GM21390 (cell line): ENCODE measurements at regions not wholly inside any gene's neighbourhood (a gene's known extent, or its start where the extent isn't known, plus 50 kb on each side); places are given as distances from the start of the nearest gene placed in this dataset.
"Not testable (repeated sequence)": the region's sequence is repeated elsewhere in the genome, so short reads cannot be mapped to it uniquely, and the experiment has no call there.

Source experiments
- ATAC-seq: cut with Tn5 transposase; IDR thresholded peaks from one replicate; pipeline ENCODE4 v1.9.1; 2021; ENCODE audit not compliant: unreplicated experiment

DNA sequence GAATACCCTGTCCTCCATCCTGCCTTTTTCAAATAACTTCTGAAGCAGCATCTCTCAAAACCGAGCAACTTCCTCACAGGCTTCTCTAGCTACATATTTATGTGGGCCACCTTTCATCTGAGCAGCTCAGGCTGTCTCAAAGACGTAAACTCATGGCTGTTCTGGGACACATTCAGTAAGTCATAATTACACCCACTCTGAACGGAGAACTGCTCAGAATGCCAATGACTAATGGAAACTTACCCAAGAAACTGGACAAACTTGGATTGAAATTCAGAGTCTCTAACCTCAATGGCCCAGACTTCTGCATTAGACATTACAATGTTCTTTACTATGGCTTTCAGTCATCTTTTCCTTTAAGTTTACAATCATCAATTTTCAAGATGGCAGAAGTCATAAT is 145.2 kb downstream of the RAD51AP2 start:
- no peak for ATAC-seq

DNA sequence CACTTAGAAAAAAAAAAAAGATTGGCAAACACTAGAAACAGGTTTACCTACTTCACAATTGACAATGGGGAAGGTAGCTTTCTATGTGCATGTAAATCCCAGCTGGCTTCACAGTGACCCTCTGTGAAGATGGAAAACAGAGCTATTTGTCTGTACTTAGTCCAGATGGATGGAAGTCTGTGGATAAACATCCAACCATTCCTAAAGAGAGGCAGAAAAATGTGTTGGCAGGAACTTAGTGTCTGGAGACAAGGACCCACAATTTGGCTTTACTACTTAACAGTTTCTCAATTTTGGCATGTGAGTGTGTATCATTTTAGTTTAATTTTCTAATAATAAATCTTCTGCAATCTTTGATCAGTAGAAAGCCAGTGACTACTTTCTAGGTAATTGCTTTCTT is 154.4 kb downstream of the RAD51AP2 start:
- no peak for ATAC-seq

DNA sequence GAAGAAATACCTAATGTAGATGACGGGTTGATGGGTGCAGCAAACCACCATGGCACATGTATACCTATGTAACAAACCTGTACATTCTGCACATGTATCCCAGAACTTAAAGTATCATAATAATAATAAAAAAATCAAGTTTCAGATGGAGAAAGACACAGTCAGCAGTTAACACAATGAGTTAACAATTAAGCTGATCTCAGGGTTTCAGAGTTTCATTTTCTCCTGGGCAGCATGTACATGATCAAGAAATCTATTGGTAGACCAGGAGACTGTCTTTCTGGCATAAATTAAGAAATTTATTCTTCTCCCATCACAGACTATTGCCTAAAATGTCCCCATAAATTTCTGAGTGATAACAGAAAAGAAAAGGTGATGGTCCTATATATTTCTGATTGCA is 155.3 kb downstream of the RAD51AP2 start:
- ATAC-seq, result no peak

DNA sequence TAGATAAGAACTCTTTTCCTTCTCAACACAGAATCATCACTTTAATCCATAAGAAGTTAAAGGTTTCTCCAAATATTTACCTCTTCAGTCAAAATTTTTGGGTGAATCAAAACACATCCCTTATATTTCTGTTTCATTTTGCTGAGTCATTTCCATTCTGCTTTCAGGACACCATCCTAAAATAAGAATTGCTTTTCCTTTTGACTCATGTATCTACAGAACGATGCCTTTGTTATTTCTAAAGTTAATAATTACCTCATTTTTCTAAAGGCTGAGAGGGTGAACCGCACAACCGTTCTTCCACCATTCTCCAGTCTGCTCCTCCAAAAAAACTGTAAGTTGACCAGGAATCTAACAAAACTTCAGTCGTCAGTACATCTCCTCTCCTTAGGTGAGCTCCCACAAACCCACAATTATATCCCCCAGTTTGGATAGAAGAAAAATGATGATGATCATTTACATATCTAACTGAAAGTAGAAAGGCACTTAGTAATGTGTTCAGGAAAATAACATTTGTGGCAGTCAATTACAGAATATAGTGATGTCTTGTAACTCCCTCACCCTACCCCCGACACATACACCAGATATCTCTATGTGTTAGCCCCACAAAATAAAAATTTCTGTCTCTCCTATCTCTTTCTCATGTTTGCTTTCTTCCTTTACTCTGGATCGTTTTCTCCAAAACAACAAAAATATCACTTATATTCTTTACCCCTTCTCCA is 162.5 kb downstream of the RAD51AP2 start:
- ATAC-seq, result peak; percentile 90

DNA sequence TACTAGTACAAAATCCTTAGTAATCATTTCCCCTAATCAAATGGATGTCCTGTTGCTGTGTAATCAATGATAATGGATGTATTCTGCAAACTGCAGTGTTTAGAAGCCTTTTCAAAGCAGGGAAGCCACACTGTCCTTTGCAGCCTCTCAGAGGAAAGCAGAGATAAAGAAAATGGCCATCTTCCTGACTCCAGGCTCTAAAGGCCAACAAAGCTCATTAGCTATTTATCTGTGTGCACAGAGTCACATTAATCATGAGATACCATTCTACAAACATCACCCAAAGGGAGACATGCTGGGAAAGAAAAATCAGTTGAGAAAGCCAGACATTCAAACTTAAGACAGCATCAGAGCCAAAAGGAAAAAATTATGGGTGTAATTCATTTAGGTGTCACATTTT is 165.0 kb downstream of the RAD51AP2 start:
- no peak for ATAC-seq

DNA sequence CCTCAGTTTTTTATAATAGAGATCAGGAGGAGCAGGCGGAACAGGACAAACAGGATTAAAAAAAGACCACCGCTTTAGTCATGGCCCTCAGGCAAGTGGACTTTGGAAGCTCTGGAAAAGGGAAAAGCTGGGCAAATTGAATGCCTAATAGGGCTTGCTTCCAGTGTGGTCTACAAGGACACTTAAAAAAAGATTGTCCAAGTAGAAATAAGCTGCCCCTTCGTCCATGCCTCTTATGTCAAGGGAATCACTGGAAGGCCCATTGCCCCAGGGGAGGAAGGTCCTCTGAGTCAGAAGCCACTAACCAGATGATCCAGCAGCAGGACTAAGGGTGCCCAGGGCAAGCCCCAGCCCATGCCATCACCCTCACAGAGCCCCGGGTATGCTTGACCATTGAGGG is 175.5 kb downstream of the RAD51AP2 start:
- not testable (repeated sequence) for ATAC-seq

DNA sequence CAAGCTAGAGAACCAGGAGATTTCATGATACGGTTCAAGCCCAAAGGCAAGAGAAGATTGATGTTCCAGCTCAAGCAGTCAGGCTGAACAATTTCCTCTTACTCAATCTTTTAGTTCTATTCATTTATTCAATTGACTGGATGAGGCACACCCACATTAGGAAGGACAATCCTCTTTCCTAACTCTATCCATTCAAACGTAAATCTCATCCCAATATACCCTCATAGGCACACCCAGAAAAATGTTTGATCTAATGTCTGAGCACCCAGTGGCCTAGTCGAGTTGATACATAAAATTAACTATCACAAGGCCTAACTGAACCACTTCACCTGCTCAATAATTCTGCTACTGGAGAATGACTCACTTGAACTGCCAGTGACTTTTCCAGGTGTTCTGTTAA is 180.7 kb downstream of the RAD51AP2 start:
- ATAC-seq, result no peak

DNA sequence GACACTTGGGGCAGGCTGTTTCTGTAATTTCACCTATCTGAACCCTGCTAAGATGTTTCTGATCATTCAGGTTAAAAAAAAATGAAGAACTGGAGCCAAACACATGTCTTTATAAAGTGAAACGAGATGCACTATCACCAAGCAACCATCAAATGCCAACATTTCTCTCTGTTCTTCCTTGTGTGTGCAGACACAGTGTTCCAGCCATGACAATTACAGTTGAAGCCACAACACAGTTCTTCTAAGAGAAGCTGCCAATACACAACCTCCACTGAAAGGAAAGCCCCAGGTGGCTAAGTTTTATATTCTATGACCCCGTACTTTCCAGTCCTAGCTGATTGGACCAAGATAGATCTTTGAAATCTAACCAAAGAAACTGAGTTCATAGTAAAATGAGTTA is 181.8 kb downstream of the RAD51AP2 start:
- no peak for ATAC-seq

DNA sequence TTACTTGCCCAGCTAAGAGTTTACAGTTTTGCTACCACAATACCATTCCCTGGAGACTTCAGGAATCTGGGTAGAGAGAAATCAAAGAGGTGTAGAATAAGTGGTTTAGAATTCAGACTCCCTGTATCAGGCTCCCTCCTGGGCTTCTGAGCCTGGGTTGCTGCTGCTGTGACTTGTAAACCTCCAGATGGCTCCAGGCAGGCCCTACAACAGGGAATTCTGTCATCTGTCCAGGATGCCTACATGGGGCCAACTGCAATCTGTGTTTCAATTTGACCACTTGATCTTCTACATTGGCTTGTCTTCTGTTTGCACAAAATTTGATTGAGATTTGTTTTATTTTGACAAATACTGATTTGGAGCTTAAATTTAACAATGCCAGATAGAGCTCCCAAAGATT is 183.9 kb downstream of the RAD51AP2 start:
- no peak for ATAC-seq

DNA sequence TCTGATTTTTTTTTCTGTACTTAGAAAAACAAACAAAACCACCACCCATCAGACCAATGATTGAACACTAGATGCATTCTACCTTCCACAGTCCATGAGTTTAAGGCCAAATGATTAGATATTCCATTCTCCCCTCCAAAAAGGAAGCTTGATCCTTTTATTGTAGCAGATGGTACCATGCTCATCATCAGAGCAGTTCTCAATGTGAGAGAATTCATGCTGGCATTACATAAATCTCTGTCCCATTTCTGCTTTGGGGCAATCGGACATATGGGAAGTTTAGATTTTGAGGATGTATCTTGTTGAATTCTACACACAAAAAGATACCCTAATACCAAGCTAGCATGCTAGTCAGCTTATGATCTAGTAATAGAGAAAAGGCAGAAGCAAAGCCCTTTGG is 186.6 kb downstream of the RAD51AP2 start:
- ATAC-seq, result no peak

DNA sequence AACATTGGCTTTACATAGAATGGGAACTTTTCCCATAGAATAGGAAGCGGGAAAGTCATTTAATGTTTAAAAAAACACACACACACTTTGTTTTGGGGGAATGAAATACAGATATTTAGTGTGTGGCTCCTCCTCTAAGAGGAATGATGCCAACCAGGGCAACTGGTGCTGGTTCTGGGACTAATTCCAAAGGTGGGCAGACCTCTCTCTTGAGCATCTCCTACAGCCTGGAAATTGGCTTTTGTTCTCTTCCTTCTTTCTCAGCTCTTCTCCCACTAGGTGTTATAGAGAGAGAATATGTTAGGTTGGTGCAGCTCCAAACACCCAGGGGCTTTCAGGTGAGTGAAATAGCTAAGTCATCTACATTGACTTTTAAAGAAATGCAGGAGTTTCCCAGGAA is 190.1 kb downstream of the RAD51AP2 start:
- no peak for ATAC-seq

DNA sequence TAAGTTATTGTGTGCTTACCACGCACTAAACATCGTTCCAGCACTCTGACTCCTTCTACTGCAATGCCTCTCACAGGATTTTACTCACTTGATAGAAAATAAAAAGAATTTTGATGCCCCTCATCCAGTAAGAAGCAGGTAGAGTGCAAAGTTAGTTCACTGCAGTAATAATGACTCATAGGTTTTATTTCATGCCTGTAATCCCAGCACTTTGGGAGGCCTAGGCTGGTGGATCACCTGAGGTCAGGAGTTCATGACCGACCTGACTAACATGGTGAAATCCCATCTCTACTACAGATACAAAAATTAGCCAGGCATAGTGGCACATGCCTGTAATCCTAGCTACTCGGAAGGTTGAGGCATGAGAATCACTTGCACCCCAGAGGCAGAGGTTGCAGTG is 190.6 kb downstream of the RAD51AP2 start:
- no peak for ATAC-seq

DNA sequence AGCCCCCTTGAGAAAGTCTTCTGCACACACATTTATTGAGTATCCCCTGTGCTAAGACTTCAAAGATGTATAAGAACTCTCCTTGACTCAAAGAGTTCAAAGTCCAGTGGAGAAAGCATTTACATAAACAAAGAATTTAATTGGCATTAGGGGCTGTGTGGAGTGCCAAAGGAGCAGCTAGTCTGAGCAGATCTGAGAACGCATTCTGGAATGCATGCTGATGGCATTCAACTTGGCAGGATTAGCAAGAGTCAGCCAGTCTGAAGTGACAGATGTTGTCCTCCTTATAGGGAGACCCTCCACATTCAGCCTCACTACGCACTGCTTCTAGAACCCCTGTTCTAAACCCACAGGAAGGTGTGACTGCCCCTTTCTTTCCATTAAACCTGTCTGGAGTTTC is 191.5 kb downstream of the RAD51AP2 start:
- no peak for ATAC-seq

DNA sequence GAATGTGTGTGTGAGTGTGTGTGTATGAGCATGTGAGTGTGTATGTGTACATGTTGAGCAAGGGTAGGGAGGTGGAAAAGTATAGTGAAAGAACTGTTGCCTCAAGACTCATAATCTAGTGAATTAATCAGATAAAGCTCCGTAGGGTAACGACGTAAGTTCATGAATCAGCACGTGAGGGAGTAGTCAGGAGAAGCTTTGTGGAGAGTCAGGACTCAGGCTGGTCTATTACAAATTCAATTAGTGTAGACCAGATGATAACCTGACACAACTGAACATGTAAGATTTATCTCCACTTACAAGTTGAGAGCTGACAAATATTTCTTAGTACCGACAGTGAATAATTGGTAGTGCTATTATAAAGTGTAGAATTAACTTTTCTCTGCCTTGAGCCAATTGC is 194.5 kb downstream of the RAD51AP2 start:
- ATAC-seq, result no peak

DNA sequence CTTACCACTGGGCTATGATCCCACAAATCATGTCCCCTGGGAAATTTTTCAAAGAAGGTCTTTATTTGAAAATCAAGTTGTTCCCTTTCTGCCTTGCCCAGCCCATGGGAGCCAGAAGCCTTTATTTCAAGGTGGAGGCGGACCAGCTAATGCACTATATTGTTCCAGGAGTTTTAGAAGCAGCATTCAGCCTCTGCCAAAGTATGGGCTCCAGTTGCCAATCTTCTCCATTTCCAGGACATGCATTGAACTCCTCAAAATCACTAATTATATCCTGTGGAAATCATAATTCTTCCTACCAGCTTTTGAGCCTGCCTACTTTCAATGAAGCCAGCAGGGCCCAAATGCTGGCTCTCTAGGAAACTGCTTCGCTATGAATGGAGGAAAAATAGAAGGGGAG is 195.8 kb downstream of the RAD51AP2 start:
- no peak for ATAC-seq

DNA sequence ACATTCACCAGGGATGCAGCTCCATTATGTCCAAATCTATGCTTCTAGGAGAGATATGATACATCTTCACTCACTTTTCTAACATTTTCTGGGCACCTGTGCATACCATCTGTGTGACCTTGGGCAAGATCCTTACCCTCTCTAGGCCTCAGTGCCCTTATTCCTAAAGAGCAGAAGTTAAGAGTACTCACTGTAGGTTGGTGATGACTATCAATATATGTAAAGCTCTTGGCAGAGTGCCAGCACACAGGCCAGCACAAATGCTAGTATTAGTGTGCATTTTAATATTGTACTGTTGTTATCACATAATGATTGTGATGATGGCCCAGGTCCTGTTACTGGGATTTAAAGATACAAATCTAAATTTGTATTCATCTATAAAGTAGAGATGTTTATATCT is 199.2 kb downstream of the RAD51AP2 start:
- no peak for ATAC-seq

DNA sequence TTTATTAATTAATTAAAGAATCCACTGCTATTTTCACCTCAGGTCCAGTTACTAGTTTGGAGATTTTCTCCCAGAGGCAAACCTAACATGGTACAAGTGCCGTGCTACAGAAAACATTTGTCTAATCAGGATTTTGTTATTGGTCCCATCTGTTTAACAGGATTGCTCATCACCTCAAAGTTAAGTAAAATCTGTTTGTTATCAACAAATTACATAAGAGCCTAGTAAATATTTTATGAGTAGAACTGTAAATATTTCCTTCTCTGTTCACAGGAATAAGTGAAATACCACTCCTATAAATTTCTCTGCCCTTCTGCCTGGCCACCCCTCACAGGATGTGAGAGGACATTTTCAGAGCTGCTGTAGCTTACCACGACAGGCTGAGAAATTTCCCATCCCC is 200.2 kb downstream of the RAD51AP2 start:
- ATAC-seq, result no peak

DNA sequence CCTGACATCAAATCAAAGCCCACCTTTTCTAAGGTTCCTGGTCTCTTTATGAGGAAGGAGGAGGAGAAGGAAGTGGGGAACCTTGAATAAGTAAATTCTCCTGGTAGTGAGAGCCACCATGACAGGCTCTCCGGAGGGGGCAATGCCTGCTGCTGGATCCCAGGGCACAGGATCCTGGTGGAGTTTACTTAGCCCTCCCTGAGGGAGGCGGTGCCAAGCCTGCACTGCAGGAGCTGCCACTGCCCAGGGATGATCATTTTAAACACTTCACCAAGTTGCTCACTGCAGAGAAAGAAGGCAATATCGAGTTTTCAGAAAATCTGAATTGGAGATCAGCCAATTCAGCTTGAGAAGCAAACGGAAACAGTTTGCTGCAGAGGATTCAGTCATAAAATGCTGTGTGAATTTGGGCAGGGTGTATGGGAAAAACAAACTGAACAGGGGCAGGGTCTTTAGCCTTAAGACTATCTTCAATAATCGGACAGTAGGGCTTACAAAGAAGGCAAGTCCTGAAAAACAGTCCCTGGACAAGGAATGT is 200.7 kb downstream of the RAD51AP2 start:
- ATAC-seq, result no peak

DNA sequence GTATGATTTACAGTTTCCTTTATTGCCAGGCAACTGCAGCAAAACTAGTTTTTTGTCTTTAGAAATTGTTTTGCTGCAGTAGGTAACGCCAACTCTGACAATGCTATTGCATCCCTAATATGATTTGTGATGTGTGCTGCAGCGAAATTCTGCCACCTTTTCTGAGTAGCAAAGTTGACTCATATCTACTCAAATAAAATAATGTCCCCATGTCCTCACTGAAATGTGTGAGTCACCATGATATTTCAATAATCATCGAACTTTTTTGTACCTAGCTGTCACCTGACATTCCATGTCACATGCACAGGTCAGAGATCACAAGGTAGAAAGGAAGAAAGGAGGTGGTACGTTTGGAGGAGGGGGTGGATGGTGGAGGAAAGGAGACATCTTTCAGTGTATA is 205.0 kb downstream of the RAD51AP2 start:
- ATAC-seq, result no peak

DNA sequence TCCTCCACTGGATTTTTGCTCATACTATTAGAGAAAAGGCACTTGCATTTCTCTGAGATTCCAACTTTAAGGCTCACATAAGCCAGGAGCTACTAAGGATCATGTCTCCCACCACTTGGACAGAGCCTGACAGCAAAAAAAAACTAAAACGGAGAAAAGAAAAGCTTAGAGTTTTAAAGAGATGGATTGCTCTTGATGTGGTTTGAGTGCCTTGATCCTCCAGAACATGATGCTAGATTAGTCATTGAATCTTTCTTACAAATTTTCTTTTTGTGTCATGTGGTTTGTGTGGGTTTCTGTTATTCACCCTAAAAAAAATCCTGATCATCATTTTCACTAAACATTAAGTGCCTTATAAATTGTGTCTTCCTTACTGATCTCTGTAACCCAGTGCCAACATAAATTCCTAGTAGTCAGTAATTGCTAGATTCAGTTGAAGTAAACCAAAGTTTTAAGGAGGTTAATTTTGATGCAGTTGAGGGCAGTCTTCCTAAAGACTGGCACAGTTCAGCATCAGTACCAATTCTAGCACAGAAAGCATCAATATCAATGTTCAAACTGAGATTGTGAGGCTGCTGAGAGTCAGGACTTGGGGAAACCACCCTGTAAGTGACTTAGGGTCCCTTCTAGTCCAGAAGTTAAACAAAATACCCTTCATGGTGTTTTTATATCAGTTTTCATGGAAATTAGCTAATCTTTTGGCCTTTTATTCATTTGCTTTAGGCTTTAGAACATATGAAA is 206.3 kb downstream of the RAD51AP2 start:
- no peak for ATAC-seq

DNA sequence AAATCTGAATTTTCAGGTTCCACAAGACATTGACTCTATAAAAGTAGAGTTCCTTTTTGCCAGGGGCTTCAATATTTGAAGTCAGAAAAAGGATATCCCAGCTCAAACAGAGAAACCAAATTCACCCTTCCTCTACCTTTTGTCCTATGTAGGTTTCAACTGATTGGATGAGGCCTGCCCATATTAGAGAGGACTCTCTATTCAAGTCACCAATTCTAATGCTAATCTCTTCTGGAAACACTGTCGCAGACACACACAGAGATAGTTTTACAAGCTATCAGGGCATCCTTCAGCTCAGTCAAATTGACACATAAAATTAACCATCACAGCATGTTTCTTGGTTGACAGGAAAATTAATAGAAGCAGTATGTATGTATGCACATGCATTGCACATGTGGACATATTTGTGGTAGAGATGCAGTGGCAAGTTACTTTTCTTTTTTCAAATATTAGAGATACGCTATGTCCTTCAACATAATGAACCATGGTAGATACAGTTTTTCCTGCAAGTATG is 207.1 kb downstream of the RAD51AP2 start:
- no peak for ATAC-seq

DNA sequence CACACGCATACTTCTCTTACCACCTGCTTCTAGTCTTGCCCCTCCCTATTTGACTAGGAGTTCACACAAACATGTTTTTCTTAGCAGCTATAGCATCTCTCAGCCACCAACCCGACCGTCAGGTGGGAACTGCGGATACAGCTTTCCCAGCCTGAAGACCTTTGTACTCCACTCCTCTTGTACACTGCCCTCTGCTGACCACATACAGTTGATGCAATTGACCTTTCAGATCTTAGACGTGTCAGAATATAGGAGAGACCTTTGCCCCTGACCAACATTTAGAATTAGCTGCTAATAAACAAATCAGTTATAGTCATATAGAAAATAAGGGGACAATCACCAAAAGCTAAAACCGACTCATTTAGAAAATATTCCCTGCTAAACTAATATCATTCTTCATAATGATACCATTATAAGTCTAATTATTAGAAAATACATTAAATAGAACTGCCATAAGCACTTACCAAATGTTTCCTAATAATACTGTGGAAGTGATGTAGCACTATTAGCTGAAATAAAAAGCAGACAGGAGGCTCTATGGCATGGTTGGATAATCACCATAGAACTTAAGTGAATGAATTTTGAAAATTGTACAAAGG is 208.4 kb downstream of the RAD51AP2 start:
- ATAC-seq, result peak; percentile 85
